OCI-LY1 (cell line): ENCODE measurements at regions not wholly inside any gene's neighbourhood (a gene's known extent, or its start where the extent isn't known, plus 50 kb on each side); places are given as distances from the start of the nearest gene placed in this dataset.
"Not testable (repeated sequence)": the region's sequence is repeated elsewhere in the genome, so short reads cannot be mapped to it uniquely, and the experiment has no call there.

Experiments
- H2AFZ ChIP-seq: fragments of 200-600 bp; sonication (generic), shearing (Covaris generic); 2 replicates; pipeline ENCODE4 v1.6.0; 2014; ENCODE audit warnings: antibody characterized with exemption, mild to moderate bottlenecking, low read length
- H3F3A ChIP-seq: fragments of 200-600 bp; sonication (generic), shearing (Covaris generic); 2 replicates; pipeline ENCODE4 v1.6.0; 2014; ENCODE audit warnings: mild to moderate bottlenecking, antibody characterized with exemption, low read length, moderate library complexity; ENCODE audit not compliant: insufficient read depth
- H3K27ac ChIP-seq: fragments of 200-600 bp; sonication (generic); 2 replicates; pipeline ENCODE4 v1.5.1; 2014; ENCODE audit warnings: low read length, mixed run types, mild to moderate bottlenecking, low read depth; ENCODE audit not compliant: poor library complexity, severe bottlenecking
- H3K27me3 ChIP-seq: fragments of 200-600 bp; sonication (generic); 2 replicates; pipeline ENCODE4 v1.6.0; 2014; ENCODE audit warnings: antibody characterized with exemption, mild to moderate bottlenecking, low read length, moderate library complexity; ENCODE audit not compliant: insufficient read depth
- H3K36me3 ChIP-seq: fragments of 200-600 bp; sonication (generic); 2 replicates; pipeline ENCODE4 v1.6.1; 2014; ENCODE audit warnings: mild to moderate bottlenecking, antibody characterized with exemption, low read length, moderate library complexity, mixed read lengths; ENCODE audit not compliant: insufficient read depth
- H3K4me1 ChIP-seq: fragments of 200-600 bp; sonication (generic); 2 replicates; pipeline ENCODE4 v1.5.1; 2014; ENCODE audit warnings: mild to moderate bottlenecking, low read length, moderate library complexity; ENCODE audit not compliant: insufficient read depth, severe bottlenecking
- H3K4me2 ChIP-seq: fragments of 200-600 bp; sonication (generic), shearing (Covaris generic); 2 replicates; pipeline ENCODE4 v1.6.1; 2014; ENCODE audit warnings: low read length
- H3K4me3 ChIP-seq: fragments of 200-600 bp; sonication (generic); 2 replicates; pipeline ENCODE4 v1.5.1; 2014; ENCODE audit warnings: low read length, low read depth, mild to moderate bottlenecking, mixed read lengths; ENCODE audit not compliant: poor library complexity, severe bottlenecking
- H3K79me2 ChIP-seq: fragments of 200-600 bp; shearing (Covaris generic); 2 replicates; pipeline ENCODE4 v1.6.1; 2016; ENCODE audit warnings: mixed run types, low read length, mixed read lengths; ENCODE audit not compliant: insufficient read depth
- H3K9ac ChIP-seq: fragments of 200-600 bp; sonication (generic), shearing (Covaris generic); 2 replicates; pipeline ENCODE4 v1.6.1; 2014; ENCODE audit warnings: mild to moderate bottlenecking, low read length, mixed read lengths
- H3K9me2 ChIP-seq: fragments of 200-600 bp; sonication (generic), shearing (Covaris generic); 2 replicates; pipeline ENCODE4 v1.6.1; 2014; ENCODE audit warnings: low read depth, mild to moderate bottlenecking, low read length, mixed read lengths
- H3K9me3 ChIP-seq: fragments of 200-600 bp; shearing (Covaris generic); 2 replicates; pipeline ENCODE4 v1.6.1; 2014; ENCODE audit warnings: low read length, mixed read lengths
- H4K20me1 ChIP-seq: fragments of 200-600 bp; sonication (generic), shearing (Covaris generic); 2 replicates; pipeline ENCODE4 v1.6.0; 2016; ENCODE audit warnings: mild to moderate bottlenecking, low read length; ENCODE audit not compliant: insufficient read depth
- CTCF ChIP-seq: fragments of 200-600 bp; sonication (generic), shearing (Covaris generic); IDR thresholded peaks from 2 replicates; pipeline ENCODE4 v1.5.1; 2017; ENCODE audit warnings: mild to moderate bottlenecking, antibody characterized with exemption, low read length, moderate library complexity, mixed read lengths
- EZH2 ChIP-seq: fragments of 200-600 bp; sonication (generic), shearing (Covaris generic); IDR thresholded peaks from 2 replicates; pipeline ENCODE4 v1.8.0; 2017; ENCODE audit warnings: borderline replicate concordance, mixed run types, mild to moderate bottlenecking, antibody characterized with exemption, low read length, moderate library complexity, mixed read lengths

GRCh38 chr4:43189741-43190140 is 297.2 kb downstream of the GRXCR1 start:
- no peaks in the 10 kb centered on the region for H3K27me3 ChIP-seq
- H3K36me3 ChIP-seq = no peaks in the 10 kb centered on the region
- no peak overlapping the region for H3K27ac ChIP-seq
- no peaks in the 10 kb centered on the region for H3K4me1 ChIP-seq
- H3K9me2 ChIP-seq = no peaks in the 10 kb centered on the region
- H3K9me3 ChIP-seq = no peaks in the 10 kb centered on the region
- H3K4me2 ChIP-seq = no peak overlapping the region
- TF ChIP-seq CTCF (no peak), EZH2 (no peak)
- H2AFZ ChIP-seq = no peak overlapping the region
- no peak overlapping the region for H3K4me3 ChIP-seq
- H3K9ac ChIP-seq = no peak overlapping the region
- H3F3A ChIP-seq = no peaks in the 10 kb centered on the region
- H4K20me1 ChIP-seq = no peaks in the 10 kb centered on the region
- H3K79me2 ChIP-seq = no peaks in the 10 kb centered on the region

GRCh38 chr4:43212576-43212975 is 320.1 kb downstream of the GRXCR1 start:
- not testable (repeated sequence) for H2AFZ ChIP-seq, H3K27ac ChIP-seq

GRCh38 chr4:43223820-43224219 is 331.3 kb downstream of the GRXCR1 start:
- H3K9me3 ChIP-seq = no peaks in the 10 kb centered on the region
- H3K4me1 ChIP-seq = no peaks in the 10 kb centered on the region
- H3K27ac ChIP-seq = no peak overlapping the region
- no peaks in the 10 kb centered on the region for H3F3A ChIP-seq
- H3K27me3 ChIP-seq = no peaks in the 10 kb centered on the region
- no peak overlapping the region for H3K9ac ChIP-seq
- no peaks in the 10 kb centered on the region for H3K9me2 ChIP-seq
- H3K4me3 ChIP-seq = no peak overlapping the region
- TF ChIP-seq EZH2 (no peak), CTCF (no peak)
- H4K20me1 ChIP-seq = no peaks in the 10 kb centered on the region
- H3K36me3 ChIP-seq = no peaks in the 10 kb centered on the region
- H2AFZ ChIP-seq = no peak overlapping the region
- no peak overlapping the region for H3K4me2 ChIP-seq
- H3K79me2 ChIP-seq = no peaks in the 10 kb centered on the region

More at GRCh38 chr4:43212576-43212975, 320.1 kb downstream of the GRXCR1 start:
- not testable (repeated sequence) for H3K4me1 ChIP-seq, H3K4me2 ChIP-seq, H3K27me3 ChIP-seq, H4K20me1 ChIP-seq, H3K9me2 ChIP-seq, H3K79me2 ChIP-seq, H3F3A ChIP-seq, H3K9me3 ChIP-seq, H3K36me3 ChIP-seq, H3K4me3 ChIP-seq, H3K9ac ChIP-seq

DNA sequence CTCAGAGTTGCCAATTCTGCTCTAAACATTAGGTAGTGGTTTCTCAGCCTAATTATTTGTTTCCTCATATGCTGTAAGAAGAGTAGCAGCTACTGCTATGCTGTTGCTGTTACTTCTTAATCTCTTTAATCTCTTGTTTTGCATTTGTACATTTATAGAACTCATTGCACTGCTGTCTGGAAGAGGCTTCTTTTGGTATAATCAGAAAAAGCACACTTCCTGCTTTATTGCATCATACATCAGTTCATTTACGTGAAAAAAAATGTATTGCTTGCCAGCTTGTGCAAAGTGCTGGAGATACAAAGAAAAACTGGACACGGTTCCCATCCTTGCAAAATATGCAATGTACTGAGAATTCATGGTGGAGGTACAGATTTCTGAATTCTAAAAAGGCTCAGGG is 332.0 kb downstream of the GRXCR1 start:
- no peaks in the 10 kb centered on the region for H3K9me3 ChIP-seq
- H3F3A ChIP-seq = no peaks in the 10 kb centered on the region
- no peak overlapping the region for H3K4me3 ChIP-seq
- H3K4me2 ChIP-seq = no peak overlapping the region
- H3K9me2 ChIP-seq = no peaks in the 10 kb centered on the region
- no peak overlapping the region for H3K9ac ChIP-seq
- no peaks in the 10 kb centered on the region for H3K79me2 ChIP-seq
- H3K36me3 ChIP-seq = no peaks in the 10 kb centered on the region
- no peak overlapping the region for H2AFZ ChIP-seq
- H3K4me1 ChIP-seq = no peaks in the 10 kb centered on the region
- no peak overlapping the region for H3K27ac ChIP-seq
- H3K27me3 ChIP-seq = no peaks in the 10 kb centered on the region
- TF ChIP-seq CTCF (no peak), EZH2 (no peak)
- H4K20me1 ChIP-seq = no peaks in the 10 kb centered on the region
